Fibroblast of lung (primary cell): ENCODE measurements at regions not wholly inside any gene's neighbourhood (a gene's known extent, or its start where the extent isn't known, plus 50 kb on each side); places are given as distances from the start of the nearest gene placed in this dataset.

Experiments used
- DNase-seq, 2 donors: peaks; one replicate each; pipeline versions ENCODE4 v3.0.0 to v3.0.0-alpha.2; 2010; ENCODE audit warnings: low read depth in 2 of 2
- H2AFZ ChIP-seq: 2 replicates; pipeline ENCODE4 v1.5.1; 2012; ENCODE audit warnings: low read length, control low read depth, inconsistent platforms
- H3K27ac ChIP-seq: 2 replicates; pipeline ENCODE4 v1.5.1; 2011; ENCODE audit warnings: low read length, control low read depth; ENCODE audit not compliant: insufficient read depth
- H3K27me3 ChIP-seq: 2 replicates; pipeline ENCODE4 v1.5.1; 2011; ENCODE audit warnings: mild to moderate bottlenecking, low read length; ENCODE audit not compliant: control insufficient read depth, insufficient read depth
- H3K36me3 ChIP-seq: 2 replicates; pipeline ENCODE4 v1.5.1; 2011; ENCODE audit warnings: low read length; ENCODE audit not compliant: control insufficient read depth, insufficient read depth
- H3K4me1 ChIP-seq: 2 replicates; pipeline ENCODE4 v1.5.1; 2011; ENCODE audit warnings: low read length; ENCODE audit not compliant: control insufficient read depth, insufficient read depth; ENCODE audit errors: extremely low read depth
- H3K4me2 ChIP-seq: 2 replicates; pipeline ENCODE4 v1.5.1; 2011; ENCODE audit warnings: low read length, control low read depth; ENCODE audit not compliant: insufficient read depth; ENCODE audit errors: extremely low read depth
- H3K4me3 ChIP-seq, 4 experiments: fragments of 200-600 bp in 1 of 4; sonication (generic) in 1 of 4; replicated peaks in 1 of 4; 2 replicates each; pipeline ENCODE4 v1.5.1; 2011 to 2016; ENCODE audit warnings: low read length in 4 of 4, low read depth in 3 of 4, mild to moderate bottlenecking in 3 of 4, control low read depth in 2 of 4, inconsistent platforms in 1 of 4, mixed read lengths in 1 of 4; ENCODE audit not compliant: insufficient read depth in 1 of 4; ENCODE audit errors: control extremely low read depth in 1 of 4
- H3K79me2 ChIP-seq: 2 replicates; pipeline ENCODE4 v1.5.1; 2012; ENCODE audit warnings: mild to moderate bottlenecking, low read length, inconsistent platforms; ENCODE audit not compliant: control insufficient read depth, insufficient read depth
- H3K9ac ChIP-seq: 2 replicates; pipeline ENCODE4 v1.5.1; 2011; ENCODE audit warnings: mild to moderate bottlenecking, low read length, control low read depth; ENCODE audit not compliant: insufficient read depth
- H3K9me3 ChIP-seq: 2 replicates; pipeline ENCODE4 v1.5.1; 2012; ENCODE audit warnings: low read depth, low read length; ENCODE audit not compliant: control insufficient read depth, insufficient read depth
- H4K20me1 ChIP-seq: 2 replicates; pipeline ENCODE4 v1.5.1; 2011; ENCODE audit warnings: low read length; ENCODE audit not compliant: control insufficient read depth, insufficient read depth; ENCODE audit errors: extremely low read depth
- EZH2 ChIP-seq: IDR thresholded peaks from 2 replicates; pipeline ENCODE4 v1.5.1; 2012; ENCODE audit warnings: low read length, control low read depth, mild to moderate bottlenecking; ENCODE audit errors: missing control alignments
- TF ChIP-seq, protein P1 (sequence below), 2 donors: IDR thresholded peaks in 1 of 2; conservative IDR thresholded peaks in 1 of 2; 1 replicate in 1 of 2; 2 replicates in 1 of 2; pipeline ENCODE4 v1.5.1; 2011 to 2012; ENCODE audit warnings: low read length in 2 of 2, control low read depth in 1 of 2, inconsistent platforms in 1 of 2, low read depth in 1 of 2, mild to moderate bottlenecking in 1 of 2

DNA sequence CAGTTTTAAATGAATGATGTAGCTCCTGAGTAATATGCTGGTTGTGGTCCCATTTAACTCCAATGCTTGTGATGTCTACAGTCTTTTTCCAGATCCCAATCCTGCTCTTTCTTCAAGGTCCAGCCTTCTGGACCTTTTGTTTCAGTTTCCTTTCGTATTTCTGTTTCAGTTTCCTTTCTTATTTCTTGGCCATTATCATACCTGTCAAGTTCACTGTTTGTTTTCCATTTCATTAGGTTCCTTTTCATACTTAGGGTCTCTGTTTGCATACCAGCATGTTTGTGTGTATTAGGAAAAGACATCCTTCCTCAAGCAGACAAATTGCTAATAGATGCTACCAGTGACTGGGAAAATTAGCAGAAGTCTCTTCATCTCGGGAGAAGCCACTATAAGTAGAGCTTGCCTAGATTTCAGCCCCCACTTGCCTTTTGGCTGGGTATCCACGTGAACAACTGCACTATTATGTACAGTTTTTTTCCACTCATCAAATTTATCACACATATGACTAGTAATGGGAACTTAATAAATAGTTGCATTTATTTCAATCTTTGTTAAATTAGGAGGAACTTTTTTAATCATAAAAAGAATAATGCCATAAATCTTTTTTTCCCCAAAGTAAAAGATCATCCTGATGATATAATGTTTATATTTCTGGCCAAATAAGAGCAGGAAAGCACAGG lies 583.4 kb downstream of the BCKDHB start:
- H3K9ac ChIP-seq, result no peak overlapping the region
- H3K79me2 ChIP-seq, result no peaks in the 10 kb centered on the region
- H2AFZ ChIP-seq, result peak overlapping the region; percentile 68
- H3K4me2 ChIP-seq, result peak overlapping the region; percentile 59
- H3K36me3 ChIP-seq, result no peaks in the 10 kb centered on the region
- no peak for TF ChIP-seq EZH2
- TF ChIP-seq, protein P1, sequence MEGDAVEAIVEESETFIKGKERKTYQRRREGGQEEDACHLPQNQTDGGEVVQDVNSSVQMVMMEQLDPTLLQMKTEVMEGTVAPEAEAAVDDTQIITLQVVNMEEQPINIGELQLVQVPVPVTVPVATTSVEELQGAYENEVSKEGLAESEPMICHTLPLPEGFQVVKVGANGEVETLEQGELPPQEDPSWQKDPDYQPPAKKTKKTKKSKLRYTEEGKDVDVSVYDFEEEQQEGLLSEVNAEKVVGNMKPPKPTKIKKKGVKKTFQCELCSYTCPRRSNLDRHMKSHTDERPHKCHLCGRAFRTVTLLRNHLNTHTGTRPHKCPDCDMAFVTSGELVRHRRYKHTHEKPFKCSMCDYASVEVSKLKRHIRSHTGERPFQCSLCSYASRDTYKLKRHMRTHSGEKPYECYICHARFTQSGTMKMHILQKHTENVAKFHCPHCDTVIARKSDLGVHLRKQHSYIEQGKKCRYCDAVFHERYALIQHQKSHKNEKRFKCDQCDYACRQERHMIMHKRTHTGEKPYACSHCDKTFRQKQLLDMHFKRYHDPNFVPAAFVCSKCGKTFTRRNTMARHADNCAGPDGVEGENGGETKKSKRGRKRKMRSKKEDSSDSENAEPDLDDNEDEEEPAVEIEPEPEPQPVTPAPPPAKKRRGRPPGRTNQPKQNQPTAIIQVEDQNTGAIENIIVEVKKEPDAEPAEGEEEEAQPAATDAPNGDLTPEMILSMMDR (conservative IDR thresholded peaks at IDR 0.05 in 1 of 2, IDR thresholded peaks at IDR 0.05 in 1 of 2; ENCODE audit: low read depth in 1 of 2, low read length in 2 of 2), result no peak
- no peaks in the 10 kb centered on the region for H3K27me3 ChIP-seq
- no peak overlapping the region for H3K27ac ChIP-seq
- peaks cover 3% of the 10 kb centered on the region for H3K4me1 ChIP-seq
- H4K20me1 ChIP-seq, result no peaks in the 10 kb centered on the region
- no peak for DNase-seq
- H3K4me3 ChIP-seq, result peak overlapping the region in 2 of 4 experiments; percentile 5 to 19
- no peaks in the 10 kb centered on the region for H3K9me3 ChIP-seq

DNA sequence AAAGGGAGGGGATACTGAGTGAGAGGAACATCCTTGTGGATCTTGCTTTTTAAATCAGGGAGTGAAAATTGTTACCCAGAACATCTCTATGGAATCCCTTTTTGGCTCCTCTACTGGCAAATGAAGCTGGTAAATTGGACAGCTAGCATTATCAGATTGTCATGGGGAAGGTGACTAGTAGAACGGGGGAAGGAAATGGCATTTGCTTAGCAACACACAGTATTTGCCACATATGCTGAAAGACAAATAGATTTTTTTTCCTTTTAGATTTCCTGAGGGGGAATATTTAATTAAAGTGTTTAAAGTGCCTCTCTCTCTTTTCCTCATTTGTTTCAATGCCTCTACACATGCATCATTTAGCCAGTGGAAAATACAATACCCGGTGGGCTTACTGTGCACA lies 573.5 kb downstream of the BCKDHB start:
- Histone ChIP-seq H3K9me3 (no peaks in the 10 kb centered on the region), H3K9ac (no peak overlapping the region), H3K4me2 (no peak overlapping the region), H4K20me1 (no peaks in the 10 kb centered on the region), H2AFZ (no peak overlapping the region), H3K79me2 (no peaks in the 10 kb centered on the region), H3K36me3 (no peaks in the 10 kb centered on the region), H3K4me1 (no peaks in the 10 kb centered on the region), H3K27me3 (no peaks in the 10 kb centered on the region), H3K27ac (no peak overlapping the region), H3K4me3 (no peak overlapping the region)
- TF ChIP-seq, protein P1 (conservative IDR thresholded peaks at IDR 0.05 in 1 of 2, IDR thresholded peaks at IDR 0.05 in 1 of 2; ENCODE audit: low read depth in 1 of 2, low read length in 2 of 2), result no peak
- TF ChIP-seq EZH2, result no peak
- no peak for DNase-seq

DNA sequence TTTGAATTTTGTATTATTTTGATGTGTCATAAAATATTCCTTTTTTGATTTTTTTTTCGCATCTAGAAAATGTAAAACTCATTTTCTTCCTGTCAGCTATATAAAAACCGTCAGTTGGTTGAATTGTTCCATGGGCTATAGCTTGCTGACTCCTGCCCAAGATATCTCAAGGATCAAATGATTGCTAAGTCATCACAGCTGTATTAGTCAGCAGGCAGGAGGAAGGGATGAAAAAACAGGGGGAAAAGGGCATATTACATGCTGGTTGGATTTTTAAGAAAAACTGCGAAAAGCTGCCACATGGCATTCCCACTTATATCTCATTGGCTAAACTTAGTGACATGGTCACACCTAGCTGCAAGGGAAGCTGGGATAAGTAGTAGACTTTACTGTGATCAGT lies 569.9 kb downstream of the BCKDHB start:
- Histone ChIP-seq H3K79me2 (no peaks in the 10 kb centered on the region), H3K36me3 (no peaks in the 10 kb centered on the region), H3K4me3 (no peak overlapping the region), H3K4me1 (no peaks in the 10 kb centered on the region), H3K27me3 (no peaks in the 10 kb centered on the region), H4K20me1 (no peaks in the 10 kb centered on the region), H3K9me3 (no peaks in the 10 kb centered on the region), H3K4me2 (no peak overlapping the region), H2AFZ (no peak overlapping the region), H3K27ac (no peak overlapping the region), H3K9ac (no peak overlapping the region)
- TF ChIP-seq, protein P1 (conservative IDR thresholded peaks at IDR 0.05 in 1 of 2, IDR thresholded peaks at IDR 0.05 in 1 of 2; ENCODE audit: low read depth in 1 of 2, low read length in 2 of 2), result no peak
- no peak for TF ChIP-seq EZH2
- DNase-seq, result peak; percentile 4 to 18
